ENCODE measurements at regions not wholly inside any gene's neighbourhood (a gene's known extent, or its start where the extent isn't known, plus 50 kb on each side); places are given as distances from the start of the nearest gene placed in this dataset.

- no peaks in the 10 kb centered on the region for H3K36me3 ChIP-seq (ENCODE audit: insufficient read depth, low read length)
Measured at GRCh38 chr2:19262150-19262549, 96.3 kb downstream of the OSR1 start.

GRCh38 chr2:19261061-19261460 is 97.4 kb downstream of the OSR1 start:
- no peaks in the 10 kb centered on the region for H3K9me2 ChIP-seq (ENCODE audit: insufficient read depth, low read length)
- H3K27ac ChIP-seq (ENCODE audit: low read length), result no peak overlapping the region
- H3K9ac ChIP-seq (ENCODE audit: low read length), result no peak overlapping the region
- no peaks in the 10 kb centered on the region for H3K79me2 ChIP-seq (replicated peaks; ENCODE audit: insufficient read depth, low read length)
- no peaks in the 10 kb centered on the region for H3K36me3 ChIP-seq (ENCODE audit: insufficient read depth, low read length)
- H3K27me3 ChIP-seq (ENCODE audit: insufficient read depth, low read depth, low read length), result no peaks in the 10 kb centered on the region
- no peak overlapping the region for H3K4me3 ChIP-seq (ENCODE audit: low read length)
- H3K9me3 ChIP-seq (ENCODE audit: low read length), result no peaks in the 10 kb centered on the region
- no peaks in the 10 kb centered on the region for H3F3A ChIP-seq (ENCODE audit: insufficient read depth, low read length, poor library complexity, severe bottlenecking)
- H2AFZ ChIP-seq (ENCODE audit: low read depth, low read length), result no peak overlapping the region
- no peaks in the 10 kb centered on the region for H4K20me1 ChIP-seq (ENCODE audit: insufficient read depth)
- H3K4me2 ChIP-seq (ENCODE audit: low read length), result no peak overlapping the region
- TF ChIP-seq MXI1 (conservative IDR thresholded peaks at IDR 0.05; ENCODE audit: poor library complexity, severe bottlenecking) (no peak), CTCF (IDR thresholded peaks at IDR 0.05; ENCODE audit: poor library complexity, severe bottlenecking) (no peak), SMC3 (conservative IDR thresholded peaks at IDR 0.05; ENCODE audit: poor library complexity) (no peak), REST (IDR thresholded peaks at IDR 0.05; ENCODE audit: borderline replicate concordance) (no peak), RAD21 (conservative IDR thresholded peaks at IDR 0.05) (no peak), TAF1 (IDR thresholded peaks at IDR 0.05; ENCODE audit: low read depth) (no peak), POLR2AphosphoS5 (IDR thresholded peaks at IDR 0.05) (no peak), EZH2 (IDR thresholded peaks at IDR 0.05; ENCODE audit: borderline replicate concordance, insufficient read depth, low read length, poor library complexity, severe bottlenecking) (no peak)

More at GRCh38 chr2:19262150-19262549, 96.3 kb downstream of the OSR1 start:
- no peak for TF ChIP-seq EZH2 (IDR thresholded peaks at IDR 0.05; ENCODE audit: borderline replicate concordance, insufficient read depth, low read length, poor library complexity, severe bottlenecking)
- TF ChIP-seq POLR2AphosphoS5 (IDR thresholded peaks at IDR 0.05), result no peak
- no peak for TF ChIP-seq CTCF (IDR thresholded peaks at IDR 0.05; ENCODE audit: poor library complexity, severe bottlenecking)
- TF ChIP-seq REST (IDR thresholded peaks at IDR 0.05; ENCODE audit: borderline replicate concordance), result no peak
- TF ChIP-seq EP300 (conservative IDR thresholded peaks at IDR 0.05; ENCODE audit: poor library complexity, severe bottlenecking), result no peak
- TF ChIP-seq MXI1 (conservative IDR thresholded peaks at IDR 0.05; ENCODE audit: poor library complexity, severe bottlenecking), result no peak
- Histone ChIP-seq H3K4me3 (ENCODE audit: low read length) (no peak overlapping the region), H3K9me3 (ENCODE audit: low read length) (no peaks in the 10 kb centered on the region), H3K27me3 (ENCODE audit: insufficient read depth, low read depth, low read length) (no peaks in the 10 kb centered on the region), H4K20me1 (ENCODE audit: insufficient read depth) (no peaks in the 10 kb centered on the region), H3F3A (ENCODE audit: insufficient read depth, low read length, poor library complexity, severe bottlenecking) (no peaks in the 10 kb centered on the region), H3K4me2 (ENCODE audit: low read length) (no peak overlapping the region), H3K9me2 (ENCODE audit: insufficient read depth, low read length) (no peaks in the 10 kb centered on the region), H2AFZ (ENCODE audit: low read depth, low read length) (no peak overlapping the region), H3K9ac (ENCODE audit: low read length) (no peak overlapping the region), H3K27ac (ENCODE audit: low read length) (no peak overlapping the region), H3K79me2 (replicated peaks; ENCODE audit: insufficient read depth, low read length) (no peaks in the 10 kb centered on the region)

Measured in neural cell (in vitro differentiated cells).